Endothelial cell of umbilical vein (primary cell): ENCODE measurements at regions not wholly inside any gene's neighbourhood (a gene's known extent, or its start where the extent isn't known, plus 50 kb on each side); places are given as distances from the start of the nearest gene placed in this dataset.

Experiments
- BruUV-seq: library from RNA; stranded (reverse); fragments of 400-500 nt; replicated peaks from 2 replicates; lab custom pipeline; 2021; lab: Mats Ljungman, UMichigan
- CTCF ChIA-PET: fragments of 300-600, 350-600 bp; sonication (Branson Sonifier 250); formaldehyde crosslinking; loops from one replicate; lab custom pipeline; 2021; ENCODE audit warnings: antibody characterized with exemption, inconsistent platforms; lab: Charles Lee
- POLR2A ChIA-PET: fragments of 300-600, 350-600 bp; sonication (Branson Sonifier 250); formaldehyde crosslinking; loops from one replicate; lab custom pipeline; 2021; ENCODE audit warnings: antibody characterized with exemption, inconsistent platforms; lab: Charles Lee
- DNase-seq: peaks from one replicate; pipeline ENCODE4 v3.0.0-alpha.2; 2011; ENCODE audit warnings: low read depth, low spot score
- FAIRE-seq: peaks from 2 replicates; lab custom pipeline; 2011; peaks lifted over from hg19 to GRCh38; lab: Jason Lieb, UNC
- H2AFZ ChIP-seq: 2 replicates; pipeline ENCODE4 v1.6.0; 2012; ENCODE audit warnings: low read depth, low read length, control low read depth, inconsistent platforms
- H3K27ac ChIP-seq: 2 replicates; pipeline ENCODE4 v1.5.1; 2011; ENCODE audit warnings: low read depth, mild to moderate bottlenecking, control low read depth, low read length, moderate library complexity; ENCODE audit not compliant: insufficient read depth
- H3K27me3 ChIP-seq, 2 experiments: 2 replicates each; pipeline versions ENCODE4 v1.6.0 to v1.6.1; 2011; ENCODE audit warnings: low read length in 2 of 2, mixed read lengths in 1 of 2; ENCODE audit not compliant: control insufficient read depth in 2 of 2, insufficient read depth in 2 of 2
- H3K36me3 ChIP-seq, 2 experiments: 2 replicates in 1 of 2; 3 replicates in 1 of 2; pipeline ENCODE4 v1.5.1; 2011; ENCODE audit warnings: low read length in 2 of 2, mild to moderate bottlenecking in 1 of 2, moderate library complexity in 1 of 2; ENCODE audit not compliant: control insufficient read depth in 2 of 2, insufficient read depth in 2 of 2; ENCODE audit errors: extremely low read depth in 1 of 2
- H3K4me1 ChIP-seq: 3 replicates; pipeline ENCODE4 v1.5.1; 2011; ENCODE audit warnings: mild to moderate bottlenecking, low read length; ENCODE audit not compliant: control insufficient read depth, insufficient read depth; ENCODE audit errors: extremely low read depth
- H3K4me2 ChIP-seq: 2 replicates; pipeline ENCODE4 v1.6.1; 2011; ENCODE audit warnings: low read length, control low read depth, mixed read lengths; ENCODE audit not compliant: insufficient read depth
- H3K4me3 ChIP-seq, 3 experiments: fragments of 200-600 bp in 1 of 3; sonication (generic), shearing (Covaris generic) in 1 of 3; replicated peaks in 1 of 3; 2 replicates each; pipeline ENCODE4 v1.5.1; 2011 to 2016; ENCODE audit warnings: control low read depth in 3 of 3, low read length in 3 of 3, mild to moderate bottlenecking in 2 of 3, inconsistent platforms in 1 of 3, low read depth in 1 of 3, moderate library complexity in 1 of 3; ENCODE audit not compliant: insufficient read depth in 1 of 3
- H3K79me2 ChIP-seq: 2 replicates; pipeline ENCODE4 v1.6.0; 2012; ENCODE audit warnings: low read length, inconsistent platforms; ENCODE audit not compliant: control insufficient read depth, insufficient read depth
- H3K9ac ChIP-seq: replicated peaks from 2 replicates; pipeline ENCODE3; 2011; ENCODE audit warnings: low read length, control low read depth; ENCODE audit not compliant: insufficient read depth; ENCODE audit errors: extremely low read depth
- H3K9me1 ChIP-seq: replicated peaks from 3 replicates; pipeline ENCODE4 v1.6.0; 2011; ENCODE audit warnings: mild to moderate bottlenecking, low read length; ENCODE audit not compliant: control insufficient read depth, insufficient read depth; ENCODE audit errors: extremely low read depth
- H3K9me3 ChIP-seq: replicated peaks from 2 replicates; pipeline ENCODE4 v1.5.1; 2012; ENCODE audit warnings: low read length, inconsistent platforms; ENCODE audit not compliant: control insufficient read depth, insufficient read depth
- H4K20me1 ChIP-seq: replicated peaks from 2 replicates; pipeline ENCODE3; 2011; ENCODE audit warnings: mild to moderate bottlenecking, low read length; ENCODE audit not compliant: control insufficient read depth, insufficient read depth; ENCODE audit errors: extremely low read depth
- CTCF ChIP-seq, 2 donors: IDR thresholded peaks; 1 replicate in 1 of 2; 2 replicates in 1 of 2; pipeline ENCODE4 v1.5.1; 2011; ENCODE audit warnings: low read length in 2 of 2, mild to moderate bottlenecking in 2 of 2, moderate library complexity in 2 of 2, control low read depth in 1 of 2, inconsistent platforms in 1 of 2, low read depth in 1 of 2; ENCODE audit not compliant: insufficient read depth in 1 of 2; ENCODE audit errors: extremely low read depth in 1 of 2
- EZH2 ChIP-seq: IDR thresholded peaks from 2 replicates; pipeline ENCODE4 v1.6.1; 2012; ENCODE audit warnings: borderline replicate concordance, low read depth, mild to moderate bottlenecking, moderate library complexity, low read length, inconsistent platforms; ENCODE audit not compliant: severe bottlenecking
- FOS ChIP-seq: IDR thresholded peaks from 2 replicates; pipeline ENCODE4 v1.6.1; 2011; ENCODE audit warnings: mild to moderate bottlenecking, low read length, moderate library complexity, borderline replicate concordance; ENCODE audit not compliant: insufficient read depth
- GATA2 ChIP-seq: IDR thresholded peaks from 2 replicates; pipeline ENCODE4 v1.7.0; 2011; ENCODE audit warnings: low read depth, mild to moderate bottlenecking, moderate library complexity, mixed read lengths, low read length; ENCODE audit not compliant: insufficient read length, insufficient read depth
- JUN ChIP-seq: IDR thresholded peaks from 2 replicates; pipeline ENCODE4 v1.6.1; 2011; ENCODE audit warnings: borderline replicate concordance, low read depth; ENCODE audit not compliant: insufficient read length, insufficient read depth
- MAX ChIP-seq: IDR thresholded peaks from 2 replicates; pipeline ENCODE4 v1.6.1; 2011; ENCODE audit not compliant: insufficient read depth, insufficient read length
- MYC ChIP-seq: IDR thresholded peaks from one replicate; pipeline ENCODE4 v1.6.1; 2011; ENCODE audit warnings: mild to moderate bottlenecking, low read depth, low read length
- POLR2A ChIP-seq: IDR thresholded peaks from 2 replicates; pipeline ENCODE4 v1.6.1; 2012; ENCODE audit warnings: low read depth, mild to moderate bottlenecking, control low read depth, low read length
- POLR2AphosphoS5 ChIP-seq: IDR thresholded peaks from 2 replicates; pipeline ENCODE4 v1.6.1; 2012; ENCODE audit warnings: low read depth, mild to moderate bottlenecking, control low read depth, low read length, moderate library complexity; ENCODE audit not compliant: insufficient read depth
- dilution Hi-C: fragments of 300-500 bp; cut with MboI; formaldehyde crosslinking; loops from one replicate; pipeline ENCODE4 v1.15.0; 2019; ENCODE audit warnings: low sequenced_read_pairs; ENCODE audit not compliant: extremely low pct_ligation_motif_present
- intact Hi-C: fragments of 100-400 bp; cut with micrococcal nuclease; formaldehyde crosslinking; loops from one replicate; pipeline ENCODE4 v1.10.0; 2022

GRCh38 chr3:176491084-176491483, 706.2 kb downstream of the TBL1XR1 start:
- H3K27me3 ChIP-seq, result peaks cover 0 to under 1% of the 10 kb centered on the region in 2 experiments
- H3K4me1 ChIP-seq, result no peaks in the 10 kb centered on the region
- no TSS peak for BruUV-seq
- TF ChIP-seq POLR2A (no peak), CTCF (IDR thresholded peaks at IDR 0.05; ENCODE audit: extremely low read depth in 1 of 2, insufficient read depth in 1 of 2, low read depth in 1 of 2, low read length in 2 of 2) (no peak), EZH2 (no peak), GATA2 (no peak), POLR2AphosphoS5 (no peak), JUN (no peak), MYC (no peak), MAX (no peak), FOS (no peak)
- no peak for FAIRE-seq
- H3K9ac ChIP-seq, result no peak overlapping the region
- H2AFZ ChIP-seq, result no peak overlapping the region
- H3K36me3 ChIP-seq, result no peaks in the 10 kb centered on the region
- no peaks in the 10 kb centered on the region for H3K79me2 ChIP-seq
- POLR2A ChIA-PET, result no interaction called here
- dilution Hi-C loops, result no loop called here
- no peak overlapping the region for H3K27ac ChIP-seq
- CTCF ChIA-PET, result interaction anchor here (2.0 kb wide), 1 partner anchor 10 kb away, joined by 4 read pairs; no protein-coding TSS in a partner anchor
- H3K9me3 ChIP-seq, result no peaks in the 10 kb centered on the region
- no peak overlapping the region for H3K4me2 ChIP-seq
- intact Hi-C loops, result no loop called here
- no peaks in the 10 kb centered on the region for H3K9me1 ChIP-seq
- no peaks in the 10 kb centered on the region for H4K20me1 ChIP-seq
- DNase-seq, result no peak
- no peak overlapping the region for H3K4me3 ChIP-seq
